Activated CD4-positive, alpha-beta T cell treated with anti-CD3 and anti-CD28 coated beads, Interleukin-2, Interleukin-4, amounts not matched to agents 100 ng/mL and 50 ng/mL, durations not matched to agents 16 hours and 8 hours (primary cell): ENCODE measurements at regions not wholly inside any gene's neighbourhood (a gene's known extent, or its start where the extent isn't known, plus 50 kb on each side); places are given as distances from the start of the nearest gene placed in this dataset.
"Not testable (repeated sequence)": the region's sequence is repeated elsewhere in the genome, so short reads cannot be mapped to it uniquely, and the experiment has no call there.

Experiments used
- DNase-seq: peaks from one replicate; pipeline ENCODE4 v3.0.0-alpha.2; 2020; ENCODE audit warnings: low spot score

DNA sequence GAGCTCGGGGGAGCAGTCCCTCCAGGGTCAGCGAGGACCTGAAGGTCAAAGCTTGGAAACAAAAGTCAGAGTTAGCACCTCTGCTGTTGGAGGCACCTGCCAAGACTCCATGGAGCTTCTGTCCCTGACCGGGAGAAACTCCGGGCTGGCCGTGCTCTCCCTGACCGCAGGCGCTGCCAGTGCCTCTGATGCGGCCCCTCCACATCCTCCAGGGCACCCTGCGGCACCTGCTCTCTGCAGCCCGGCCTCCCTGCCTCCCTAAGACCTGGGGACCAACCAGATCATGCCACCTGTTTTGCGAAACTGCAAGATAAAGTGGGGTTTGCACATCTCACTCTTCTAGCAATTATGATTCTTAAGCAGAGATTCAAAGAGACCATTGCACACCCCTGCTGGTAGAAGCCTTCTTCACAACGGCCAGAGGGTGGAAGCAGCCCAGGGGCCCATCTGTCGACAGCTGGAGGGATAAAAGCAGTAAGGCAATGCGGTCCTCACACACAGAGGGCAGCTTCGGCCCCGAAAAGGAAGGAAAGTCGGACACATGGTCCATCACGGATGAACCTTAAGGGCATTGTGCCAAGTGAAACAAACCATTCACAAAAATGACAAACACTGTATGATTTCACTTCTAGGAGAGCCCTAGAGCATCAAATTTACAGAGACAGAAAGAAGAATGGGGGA is 477.1 kb downstream of the BRD1 start:
- DNase-seq: no peak

DNA sequence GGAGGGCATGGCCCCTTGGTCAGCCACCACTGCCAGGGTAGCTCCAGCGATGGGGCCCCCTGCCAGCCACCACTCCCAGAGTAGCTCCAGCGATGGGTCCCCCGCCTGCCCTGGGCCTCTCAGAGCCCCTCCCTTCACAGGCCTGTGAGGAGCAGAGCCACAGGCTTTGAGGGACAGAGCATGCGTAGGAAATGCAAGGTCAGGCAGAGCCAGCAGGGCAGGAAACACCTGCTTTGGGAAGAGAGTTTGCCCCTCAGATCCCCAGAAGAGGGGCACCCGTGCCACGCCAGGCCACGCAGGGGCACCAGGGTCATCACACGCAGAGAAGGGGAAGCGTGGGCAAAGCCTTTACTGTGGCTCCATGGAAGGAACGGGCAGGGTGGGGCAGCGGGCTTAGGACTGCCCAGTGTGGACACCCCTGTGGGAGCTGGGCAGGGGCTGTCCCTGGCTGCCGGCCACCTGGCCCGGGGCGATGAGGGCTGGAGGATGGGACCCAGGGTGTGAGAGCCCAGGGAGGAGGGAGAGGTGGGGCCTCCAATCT is 477.8 kb downstream of the BRD1 start:
- DNase-seq: no peak

GRCh38 chr22:49349181-49349835 is 478.4 kb downstream of the BRD1 start:
- no peak for DNase-seq

DNA sequence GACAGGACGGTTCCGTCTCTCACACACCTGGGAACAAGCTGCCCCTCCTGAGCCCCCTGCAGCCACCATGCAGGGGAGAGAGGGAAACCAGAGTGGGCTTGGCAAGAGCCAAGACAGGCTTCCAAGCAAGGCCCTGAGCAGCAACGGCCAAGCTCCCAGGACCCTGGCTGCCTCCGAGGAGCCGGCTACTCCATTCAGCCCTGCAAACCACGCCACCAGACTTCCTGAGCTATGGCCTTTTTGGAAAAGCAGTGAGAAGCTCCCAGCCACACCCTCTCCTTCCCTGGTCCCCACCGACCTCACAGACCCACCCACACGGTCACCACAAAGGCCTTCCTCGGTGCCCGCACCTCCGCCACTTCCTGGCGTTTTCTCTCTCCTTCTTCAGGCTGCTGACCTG is 479.0 kb downstream of the BRD1 start:
- no peak for DNase-seq

GRCh38 chr22:49347376-49347775 is 480.3 kb downstream of the BRD1 start:
- no peak for DNase-seq

GRCh38 chr22:49345896-49346295 is 481.8 kb downstream of the BRD1 start:
- no peak for DNase-seq

DNA sequence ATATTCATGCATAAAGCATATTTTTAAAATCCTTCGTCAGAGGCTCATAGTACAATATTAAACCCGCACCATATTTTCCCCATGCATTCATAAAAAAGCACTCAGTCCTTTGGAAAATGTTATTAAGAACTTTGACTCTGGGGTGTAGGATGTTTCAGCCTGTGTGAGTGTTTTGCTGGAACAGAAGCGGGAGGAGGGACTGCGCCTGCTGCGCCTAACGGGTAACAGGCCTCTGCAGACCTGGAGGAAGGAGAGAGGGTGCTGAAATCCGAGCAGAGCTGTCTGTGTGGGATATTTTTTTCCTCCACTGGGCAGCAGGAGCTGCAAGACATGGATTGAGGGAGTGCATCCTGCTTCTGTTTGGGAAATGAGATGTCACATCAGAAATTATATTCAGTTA is 483.0 kb downstream of the BRD1 start:
- DNase-seq: no peak

DNA sequence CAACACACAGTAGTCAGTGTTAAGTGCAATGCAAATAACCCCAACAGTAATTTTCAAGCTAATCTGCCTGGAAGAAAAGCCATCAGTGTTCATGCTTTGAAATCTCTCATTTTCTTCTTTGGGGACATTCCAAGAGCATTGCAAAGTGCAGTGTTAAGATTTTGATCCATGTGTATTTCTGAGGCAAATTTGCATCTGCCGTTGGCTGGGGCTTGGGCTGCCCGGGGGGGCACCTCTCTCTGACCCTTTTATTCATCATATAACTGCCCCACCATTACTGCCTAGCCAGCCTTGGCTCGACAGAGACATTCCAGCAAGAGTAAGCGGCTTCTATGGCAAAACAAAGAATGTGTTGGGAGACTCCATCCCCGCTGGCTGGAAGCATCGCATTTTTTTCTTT is 483.5 kb downstream of the BRD1 start:
- no peak for DNase-seq

GRCh38 chr22:49340406-49340805 is 487.3 kb downstream of the BRD1 start:
- DNase-seq: no peak

GRCh38 chr22:49336483-49336882 is 491.2 kb downstream of the BRD1 start:
- DNase-seq: not testable (repeated sequence)

GRCh38 chr22:49334976-49335375 is 492.7 kb downstream of the BRD1 start:
- no peak for DNase-seq

- DNase-seq: no peak
Observed at GRCh38 chr22:49334449-49334789, 493.3 kb downstream of the BRD1 start.

DNA sequence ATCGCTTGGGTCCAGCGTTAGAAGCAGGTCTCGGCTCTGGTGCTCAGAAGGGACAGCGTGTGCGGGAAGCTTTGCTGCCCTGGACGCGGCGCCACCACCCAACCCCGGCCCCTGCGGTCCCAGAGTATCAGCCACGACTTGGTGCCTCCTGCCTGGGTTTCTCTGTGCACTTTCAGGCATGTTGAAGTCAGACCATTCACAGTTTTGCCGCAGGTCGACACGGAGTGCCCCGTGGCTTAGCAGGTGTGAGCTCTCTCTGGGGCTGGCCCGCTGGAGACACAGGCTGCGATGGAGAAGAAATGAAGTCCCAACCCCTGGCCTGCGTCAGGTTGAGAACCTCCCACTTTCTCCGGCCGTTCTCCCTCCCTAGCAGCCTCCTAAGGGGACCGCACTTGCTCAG is 494.5 kb downstream of the BRD1 start:
- DNase-seq: no peak

- no peak for DNase-seq
Observed at GRCh38 chr22:49332691-49333090, 495.0 kb downstream of the BRD1 start.

DNA sequence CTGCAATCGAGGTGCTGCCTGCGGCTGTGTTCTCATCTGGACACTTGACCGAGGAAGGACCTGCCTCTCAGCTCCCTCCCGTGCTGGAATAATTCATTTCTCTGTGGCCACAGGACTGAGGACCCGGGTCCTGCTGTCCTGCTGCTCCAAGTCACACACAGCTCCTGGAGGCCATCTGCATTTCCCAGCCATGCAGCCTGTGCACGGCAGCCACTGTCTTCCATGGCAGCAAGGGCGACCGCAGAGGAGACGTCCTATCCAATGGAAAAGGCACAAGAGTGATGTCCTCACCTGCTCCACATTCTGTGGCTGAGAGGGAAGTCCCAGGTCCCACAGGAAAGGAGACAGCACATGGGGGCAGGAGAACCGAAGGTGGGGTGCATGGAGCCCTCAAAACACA is 495.8 kb downstream of the BRD1 start:
- no peak for DNase-seq

- no peak for DNase-seq
Observed at GRCh38 chr22:49331223-49331815, 496.4 kb downstream of the BRD1 start.

GRCh38 chr22:49330421-49331222 is 497.1 kb downstream of the BRD1 start:
- no peak for DNase-seq

DNA sequence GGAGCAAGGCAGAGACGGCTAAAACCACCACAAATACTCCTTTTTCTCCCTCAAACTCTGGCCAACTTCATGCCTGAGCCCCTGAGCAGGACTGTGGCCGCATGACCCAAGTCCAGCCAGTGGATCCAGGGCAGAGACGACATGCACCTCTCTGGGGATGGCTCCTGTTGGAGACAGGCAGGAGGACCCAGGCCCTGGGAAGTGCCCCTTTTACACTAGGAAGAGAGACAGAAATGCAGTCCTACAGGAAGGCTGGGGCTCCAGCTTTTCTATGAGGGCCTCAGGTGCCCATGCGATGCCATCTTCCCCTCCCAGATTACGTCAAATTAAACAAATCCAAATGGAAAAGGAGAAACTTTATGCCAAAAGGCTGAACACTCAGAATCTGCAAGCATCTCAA is 498.0 kb downstream of the BRD1 start:
- no peak for DNase-seq

DNA sequence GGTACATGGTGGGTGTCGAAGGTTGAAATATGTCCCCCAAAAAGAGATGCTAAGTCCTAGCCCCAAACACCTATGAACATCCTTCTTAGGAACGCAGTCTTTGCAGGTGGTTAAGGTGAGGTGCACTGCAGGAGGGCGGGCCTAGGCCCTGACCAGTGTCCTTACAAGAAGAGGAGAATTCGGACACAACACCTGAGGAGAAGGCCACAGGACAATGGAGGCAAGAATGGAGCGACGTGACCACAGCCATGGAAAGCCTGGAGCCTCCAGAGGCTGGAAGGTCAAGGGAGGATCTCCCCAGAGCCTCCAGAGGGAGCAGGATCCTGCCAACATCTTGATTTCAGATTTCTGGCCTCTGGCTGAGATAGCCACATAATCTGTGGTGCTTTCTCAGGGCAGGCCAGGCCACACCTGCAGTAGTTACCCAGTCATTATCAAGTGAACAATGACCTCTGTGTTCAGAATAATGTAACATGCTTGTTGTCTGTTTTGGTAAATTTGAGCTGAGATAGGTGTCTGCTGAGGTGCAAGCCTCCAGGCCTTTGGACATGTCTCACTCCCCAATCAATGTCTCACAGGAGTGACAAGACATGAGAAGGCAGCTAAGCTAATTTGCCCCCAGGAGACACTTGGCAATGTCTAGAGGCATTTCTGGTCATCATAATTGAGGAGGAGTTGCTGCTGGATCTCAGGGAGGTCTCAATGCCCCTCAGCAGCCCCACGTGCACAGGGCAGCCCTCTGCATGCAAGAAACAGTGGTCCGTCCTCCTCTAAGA is 498.9 kb downstream of the BRD1 start:
- DNase-seq: no peak

DNA sequence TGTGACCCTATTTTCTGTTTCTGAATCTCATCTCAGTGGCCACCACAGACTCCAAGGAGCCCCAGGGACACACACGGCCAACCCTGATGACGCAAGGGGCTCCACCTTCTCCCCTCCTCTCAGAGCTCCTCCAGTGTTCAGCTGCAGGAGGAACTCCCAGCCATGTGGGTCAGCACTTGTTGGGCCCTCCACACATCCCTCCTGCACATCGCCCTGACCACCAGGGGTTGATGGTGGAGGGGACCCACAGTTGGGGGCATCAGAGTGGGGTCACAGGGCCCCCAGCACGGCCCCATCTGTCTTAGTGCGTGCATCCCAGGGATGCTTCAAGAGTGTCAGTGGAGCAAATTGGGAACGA is 499.6 kb downstream of the BRD1 start:
- no peak for DNase-seq

- DNase-seq: no peak
Observed at GRCh38 chr22:49327411-49328117, 500.1 kb downstream of the BRD1 start.
